ENCODE measurements at regions not wholly inside any gene's neighbourhood (a gene's known extent, or its start where the extent isn't known, plus 50 kb on each side); places are given as distances from the start of the nearest gene placed in this dataset.

DNA sequence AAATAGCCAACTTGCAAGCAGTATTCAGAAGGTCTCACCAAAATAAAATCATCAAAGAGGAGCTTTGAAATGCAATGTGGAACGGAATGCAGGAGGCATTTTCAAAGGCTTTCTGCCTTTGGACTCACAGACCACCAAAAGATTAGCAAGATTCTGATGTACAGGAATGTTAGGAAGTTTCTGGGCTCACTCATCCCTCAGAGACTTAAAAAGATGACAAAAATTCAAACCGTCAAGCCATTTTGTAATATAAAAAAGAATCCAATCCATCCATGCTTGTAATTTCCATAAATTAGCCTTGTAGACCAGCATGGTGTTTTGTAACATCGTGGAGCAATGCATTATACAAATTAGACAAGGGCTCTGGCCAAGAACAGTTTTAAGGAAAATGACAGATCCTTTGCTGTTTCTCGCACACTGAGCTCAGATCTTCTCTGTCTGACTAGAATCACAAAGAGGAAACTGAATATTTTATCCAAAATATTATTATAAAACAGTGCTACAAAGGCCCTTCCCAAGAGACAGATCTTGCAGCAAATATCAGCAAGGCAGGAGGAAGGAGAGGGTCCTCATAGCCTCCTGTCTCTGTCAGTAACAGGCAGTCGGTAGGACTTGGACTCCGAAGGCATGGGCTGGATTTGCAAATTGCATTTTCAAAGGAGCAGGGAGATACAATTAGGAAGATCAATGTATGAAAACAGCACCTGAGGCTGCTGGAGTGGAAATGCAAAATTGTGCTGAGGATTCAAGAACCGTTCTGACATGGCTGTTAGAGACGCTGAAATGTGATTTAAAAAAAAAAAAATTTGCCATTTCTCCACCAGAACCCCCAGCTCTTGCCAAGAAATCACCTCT lies 57.4 kb upstream of the NRP1 start:
- no peak for TF ChIP-seq EP300 (IDR thresholded peaks at IDR 0.05; ENCODE audit: low read depth)
- TF ChIP-seq, protein P1, sequence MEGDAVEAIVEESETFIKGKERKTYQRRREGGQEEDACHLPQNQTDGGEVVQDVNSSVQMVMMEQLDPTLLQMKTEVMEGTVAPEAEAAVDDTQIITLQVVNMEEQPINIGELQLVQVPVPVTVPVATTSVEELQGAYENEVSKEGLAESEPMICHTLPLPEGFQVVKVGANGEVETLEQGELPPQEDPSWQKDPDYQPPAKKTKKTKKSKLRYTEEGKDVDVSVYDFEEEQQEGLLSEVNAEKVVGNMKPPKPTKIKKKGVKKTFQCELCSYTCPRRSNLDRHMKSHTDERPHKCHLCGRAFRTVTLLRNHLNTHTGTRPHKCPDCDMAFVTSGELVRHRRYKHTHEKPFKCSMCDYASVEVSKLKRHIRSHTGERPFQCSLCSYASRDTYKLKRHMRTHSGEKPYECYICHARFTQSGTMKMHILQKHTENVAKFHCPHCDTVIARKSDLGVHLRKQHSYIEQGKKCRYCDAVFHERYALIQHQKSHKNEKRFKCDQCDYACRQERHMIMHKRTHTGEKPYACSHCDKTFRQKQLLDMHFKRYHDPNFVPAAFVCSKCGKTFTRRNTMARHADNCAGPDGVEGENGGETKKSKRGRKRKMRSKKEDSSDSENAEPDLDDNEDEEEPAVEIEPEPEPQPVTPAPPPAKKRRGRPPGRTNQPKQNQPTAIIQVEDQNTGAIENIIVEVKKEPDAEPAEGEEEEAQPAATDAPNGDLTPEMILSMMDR (IDR thresholded peaks at IDR 0.05): no peak
- TF ChIP-seq POLR2AphosphoS5 (IDR thresholded peaks at IDR 0.05): no peak
- no peak for TF ChIP-seq POLR2A (IDR thresholded peaks at IDR 0.05)
- in situ Hi-C loops (cut with MboI; ENCODE audit: low pct_ligation_motif_present in 1 of 4, low pct_unique_long_range_greater_than_20kb in 1 of 4, low sequenced_read_pairs in 3 of 4) (no loop called here), intact Hi-C loops (cut with DNase I; ENCODE audit: low total_unique reads) (no loop called here)
- Histone ChIP-seq H3K27ac (no peak overlapping the region), H3K4me1 (no peaks in the 10 kb centered on the region), H3K9me3 (no peaks in the 10 kb centered on the region), H3K27me3 (no peaks in the 10 kb centered on the region), H3K36me3 (no peaks in the 10 kb centered on the region), H3K4me3 (no peak overlapping the region)
- 75 to 77% methylated on average over 8 of the region's 8 CpGs for WGBS, 2 donors (ENCODE audit: low coverage in 1 of 2)
- no peak for DNase-seq

DNA sequence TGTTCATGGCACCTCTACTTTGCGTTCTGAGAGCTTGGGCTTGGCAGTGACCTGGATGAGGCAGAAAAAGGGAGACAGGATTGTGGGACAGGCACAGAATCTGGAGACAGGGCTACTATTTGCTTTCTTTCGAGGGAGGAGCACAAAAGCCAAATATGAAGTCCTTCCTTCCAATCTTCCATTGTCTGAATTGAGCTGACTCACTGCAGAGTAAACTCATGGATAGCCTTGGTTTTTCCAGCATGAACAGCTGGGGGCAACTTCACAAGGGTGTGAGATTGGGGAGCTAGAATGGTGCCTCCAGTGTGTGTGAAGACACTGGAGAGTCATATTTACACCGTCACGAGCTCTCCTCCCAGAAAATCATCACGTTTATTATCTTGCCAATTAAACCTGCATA lies 55.6 kb upstream of the NRP1 start:
- intact Hi-C loops (cut with DNase I; ENCODE audit: low total_unique reads): no loop called here
- 55 to 69% methylated on average over 5 of the region's 5 CpGs for WGBS, 2 donors (ENCODE audit: low coverage in 1 of 2)
- no peaks in the 10 kb centered on the region for H3K9me3 ChIP-seq
- H3K4me3 ChIP-seq: no peak overlapping the region
- no peaks in the 10 kb centered on the region for H3K4me1 ChIP-seq
- no peak for DNase-seq
- no peaks in the 10 kb centered on the region for H3K36me3 ChIP-seq
- no peaks in the 10 kb centered on the region for H3K27me3 ChIP-seq
- in situ Hi-C loops (cut with MboI; ENCODE audit: low pct_ligation_motif_present in 1 of 4, low pct_unique_long_range_greater_than_20kb in 1 of 4, low sequenced_read_pairs in 3 of 4): no loop called here
- H3K27ac ChIP-seq: no peak overlapping the region
- TF ChIP-seq, protein P1 (IDR thresholded peaks at IDR 0.05): no peak
- TF ChIP-seq POLR2A (IDR thresholded peaks at IDR 0.05) (no peak), POLR2AphosphoS5 (IDR thresholded peaks at IDR 0.05) (no peak), EP300 (IDR thresholded peaks at IDR 0.05; ENCODE audit: low read depth) (no peak)

DNA sequence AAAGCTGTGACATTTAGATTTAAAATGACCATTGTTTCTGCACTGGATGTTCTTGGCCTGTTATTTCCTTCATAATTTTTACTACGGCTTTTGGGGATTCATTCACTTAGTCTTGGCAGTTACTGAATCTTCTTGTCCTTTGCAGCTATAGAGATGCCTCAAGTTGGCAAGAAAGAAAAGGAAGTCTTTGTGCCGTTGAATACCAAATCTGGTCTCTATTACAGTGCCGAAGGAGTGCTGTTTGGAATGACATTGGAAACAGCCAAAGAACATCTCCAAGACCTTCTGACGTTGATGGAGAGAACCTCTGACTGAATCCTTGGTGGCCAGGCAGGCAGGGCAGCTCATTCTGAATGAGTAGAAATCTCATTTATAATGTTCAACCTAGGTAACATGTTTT lies 54.3 kb upstream of the NRP1 start:
- H3K9me3 ChIP-seq: no peaks in the 10 kb centered on the region
- no peak overlapping the region for H3K27ac ChIP-seq
- in situ Hi-C loops (cut with MboI; ENCODE audit: low pct_ligation_motif_present in 1 of 4, low pct_unique_long_range_greater_than_20kb in 1 of 4, low sequenced_read_pairs in 3 of 4) (no loop called here), intact Hi-C loops (cut with DNase I; ENCODE audit: low total_unique reads) (no loop called here)
- no peak for DNase-seq
- no peaks in the 10 kb centered on the region for H3K4me1 ChIP-seq
- H3K27me3 ChIP-seq: no peaks in the 10 kb centered on the region
- WGBS, 2 donors (ENCODE audit: low coverage in 1 of 2): 86 to 90% methylated on average over 2 to 4 of the region's 4 CpGs
- H3K36me3 ChIP-seq: no peaks in the 10 kb centered on the region
- no peak overlapping the region for H3K4me3 ChIP-seq
- TF ChIP-seq POLR2A (IDR thresholded peaks at IDR 0.05) (no peak), POLR2AphosphoS5 (IDR thresholded peaks at IDR 0.05) (no peak), EP300 (IDR thresholded peaks at IDR 0.05; ENCODE audit: low read depth) (no peak)
- TF ChIP-seq, protein P1 (IDR thresholded peaks at IDR 0.05): no peak

DNA sequence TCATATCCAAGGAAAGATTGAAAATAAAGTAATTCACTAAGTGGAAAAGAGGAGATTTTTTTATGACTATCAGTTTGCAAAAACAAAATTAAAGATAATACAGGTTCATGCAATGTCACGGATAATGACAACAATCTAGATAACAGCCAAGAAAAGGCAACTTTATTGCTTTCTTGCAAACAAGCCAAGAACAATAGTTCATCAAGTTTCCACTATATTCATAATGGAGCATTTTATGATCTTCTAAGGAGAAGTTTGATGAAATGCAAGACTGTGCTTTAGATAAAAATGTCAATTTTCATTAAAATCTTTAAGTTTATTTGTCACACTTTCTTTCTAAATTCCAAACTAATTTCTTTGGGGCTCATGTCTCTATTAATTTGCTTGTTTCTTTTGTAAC lies 53.9 kb upstream of the NRP1 start:
- no peak for DNase-seq
- Histone ChIP-seq H3K27me3 (no peaks in the 10 kb centered on the region), H3K9me3 (no peaks in the 10 kb centered on the region), H3K27ac (no peak overlapping the region), H3K4me1 (no peaks in the 10 kb centered on the region), H3K36me3 (no peaks in the 10 kb centered on the region), H3K4me3 (no peak overlapping the region)
- intact Hi-C loops (cut with DNase I; ENCODE audit: low total_unique reads) (no loop called here), in situ Hi-C loops (cut with MboI; ENCODE audit: low pct_ligation_motif_present in 1 of 4, low pct_unique_long_range_greater_than_20kb in 1 of 4, low sequenced_read_pairs in 3 of 4) (no loop called here)
- 50 to 61% methylated on average over 1 of the region's 1 CpG for WGBS, 2 donors (ENCODE audit: low coverage in 1 of 2)
- TF ChIP-seq, protein P1 (IDR thresholded peaks at IDR 0.05): no peak
- TF ChIP-seq POLR2AphosphoS5 (IDR thresholded peaks at IDR 0.05): no peak
- TF ChIP-seq EP300 (IDR thresholded peaks at IDR 0.05; ENCODE audit: low read depth): no peak
- no peak for TF ChIP-seq POLR2A (IDR thresholded peaks at IDR 0.05)
